ENCODE measurements at regions not wholly inside any gene's neighbourhood (a gene's known extent, or its start where the extent isn't known, plus 50 kb on each side); places are given as distances from the start of the nearest gene placed in this dataset.
"Not testable (repeated sequence)": the region's sequence is repeated elsewhere in the genome, so short reads cannot be mapped to it uniquely, and the experiment has no call there.

DNA sequence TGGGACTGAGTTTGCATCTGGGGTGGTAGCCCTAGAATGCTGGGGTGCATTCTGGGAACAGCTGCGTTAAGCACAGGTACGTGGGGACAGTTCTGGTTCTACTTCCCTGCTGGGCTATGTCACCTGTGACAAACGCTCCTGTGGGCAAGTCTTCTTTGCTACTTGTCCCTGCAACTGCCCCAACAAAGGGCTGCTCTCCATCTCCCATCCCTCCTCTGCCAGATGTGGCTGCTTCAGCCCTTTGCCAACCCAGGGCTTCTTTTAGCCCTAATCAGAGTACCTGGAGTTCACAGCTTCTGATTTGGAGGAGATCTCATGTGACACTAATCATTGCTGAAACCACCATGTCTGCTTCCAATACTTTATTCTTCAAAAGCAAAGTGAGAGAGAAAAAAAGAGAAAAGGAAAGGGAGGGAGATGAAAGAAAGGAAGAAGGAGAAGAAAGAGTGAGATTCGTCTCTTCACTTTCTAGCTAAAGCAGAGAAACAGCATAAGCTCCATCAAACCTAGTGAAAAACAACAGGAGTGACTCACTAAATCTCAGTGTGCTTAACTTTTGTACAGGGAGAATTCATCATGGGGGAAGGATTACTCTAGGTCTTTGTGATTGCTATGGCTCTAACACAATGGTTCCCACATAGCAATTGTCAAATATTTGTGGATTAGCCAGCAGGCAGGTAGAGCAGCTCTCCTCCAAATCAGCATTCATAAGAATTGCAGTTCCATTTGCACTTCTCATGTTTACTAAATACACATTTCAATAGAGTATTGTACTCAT, 174.8 kb downstream of the LRIG3 start:
- no peak overlapping the region for H3K4me3 ChIP-seq
- H3K27me3 ChIP-seq, result no peaks in the 10 kb centered on the region
- no peaks in the 10 kb centered on the region for H3K4me1 ChIP-seq
- TF ChIP-seq POLR2AphosphoS5 (IDR thresholded peaks at IDR 0.05) (no peak), POLR2A (IDR thresholded peaks at IDR 0.05) (no peak), EP300 (IDR thresholded peaks at IDR 0.05) (no peak)
- TF ChIP-seq, protein P1, sequence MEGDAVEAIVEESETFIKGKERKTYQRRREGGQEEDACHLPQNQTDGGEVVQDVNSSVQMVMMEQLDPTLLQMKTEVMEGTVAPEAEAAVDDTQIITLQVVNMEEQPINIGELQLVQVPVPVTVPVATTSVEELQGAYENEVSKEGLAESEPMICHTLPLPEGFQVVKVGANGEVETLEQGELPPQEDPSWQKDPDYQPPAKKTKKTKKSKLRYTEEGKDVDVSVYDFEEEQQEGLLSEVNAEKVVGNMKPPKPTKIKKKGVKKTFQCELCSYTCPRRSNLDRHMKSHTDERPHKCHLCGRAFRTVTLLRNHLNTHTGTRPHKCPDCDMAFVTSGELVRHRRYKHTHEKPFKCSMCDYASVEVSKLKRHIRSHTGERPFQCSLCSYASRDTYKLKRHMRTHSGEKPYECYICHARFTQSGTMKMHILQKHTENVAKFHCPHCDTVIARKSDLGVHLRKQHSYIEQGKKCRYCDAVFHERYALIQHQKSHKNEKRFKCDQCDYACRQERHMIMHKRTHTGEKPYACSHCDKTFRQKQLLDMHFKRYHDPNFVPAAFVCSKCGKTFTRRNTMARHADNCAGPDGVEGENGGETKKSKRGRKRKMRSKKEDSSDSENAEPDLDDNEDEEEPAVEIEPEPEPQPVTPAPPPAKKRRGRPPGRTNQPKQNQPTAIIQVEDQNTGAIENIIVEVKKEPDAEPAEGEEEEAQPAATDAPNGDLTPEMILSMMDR (IDR thresholded peaks at IDR 0.05), result no peak
- no peaks in the 10 kb centered on the region for H3K36me3 ChIP-seq
- no peak overlapping the region for H3K27ac ChIP-seq
- no peaks in the 10 kb centered on the region for H3K9me3 ChIP-seq
- WGBS, 2 donors (ENCODE audit: low coverage in 1 of 2), result 82 to 100% methylated on average over 1 to 4 of the region's 4 CpGs
- ATAC-seq, result no peak

DNA sequence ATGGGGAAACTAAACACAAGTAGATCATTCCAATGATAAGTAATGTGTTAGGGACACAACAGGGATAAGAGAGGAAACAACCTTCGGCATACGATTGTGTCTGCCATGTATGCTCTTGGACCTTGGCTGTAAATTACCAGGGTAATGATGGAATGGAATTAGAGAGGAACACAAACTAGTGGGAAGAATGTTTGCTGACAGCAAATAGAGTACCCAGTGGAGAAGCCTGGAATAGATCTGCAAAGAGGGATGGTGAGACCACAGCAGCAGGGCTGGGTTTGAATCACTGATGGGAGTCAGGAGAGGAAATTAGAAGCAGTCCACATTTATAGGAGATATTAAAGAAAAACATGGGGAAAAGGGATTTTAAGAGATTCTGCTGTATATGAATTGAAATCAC, 172.8 kb downstream of the LRIG3 start:
- TF ChIP-seq EP300 (IDR thresholded peaks at IDR 0.05), result no peak
- TF ChIP-seq POLR2AphosphoS5 (IDR thresholded peaks at IDR 0.05), result no peak
- TF ChIP-seq, protein P1 (IDR thresholded peaks at IDR 0.05), result no peak
- TF ChIP-seq POLR2A (IDR thresholded peaks at IDR 0.05), result no peak
- no peak for ATAC-seq
- H3K4me3 ChIP-seq, result no peak overlapping the region

DNA sequence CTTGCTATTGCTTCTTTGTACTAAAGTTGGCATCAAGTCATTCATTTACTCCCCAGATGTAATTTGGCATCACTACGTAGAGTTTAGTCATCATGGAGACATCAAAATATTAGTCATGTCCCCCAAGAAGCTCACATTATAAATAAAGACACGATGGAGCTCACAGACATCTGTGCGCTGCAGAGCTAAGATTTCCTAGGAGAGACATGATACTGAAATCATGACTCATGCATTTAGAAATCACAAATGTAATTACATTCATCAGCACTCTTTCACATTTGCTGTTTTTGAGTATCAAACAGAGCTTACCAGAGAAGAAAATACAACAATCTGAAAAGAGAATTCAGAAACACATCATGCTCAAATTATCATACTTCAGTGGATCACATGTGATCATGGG, 169.8 kb downstream of the LRIG3 start:
- no peak for TF ChIP-seq EP300 (IDR thresholded peaks at IDR 0.05)
- no peak for TF ChIP-seq POLR2A (IDR thresholded peaks at IDR 0.05)
- TF ChIP-seq, protein P1 (IDR thresholded peaks at IDR 0.05), result no peak
- TF ChIP-seq POLR2AphosphoS5 (IDR thresholded peaks at IDR 0.05), result no peak
- Histone ChIP-seq H3K27ac (no peak overlapping the region), H3K4me1 (no peaks in the 10 kb centered on the region), H3K9me3 (no peaks in the 10 kb centered on the region), H3K4me3 (no peak overlapping the region), H3K36me3 (no peaks in the 10 kb centered on the region), H3K27me3 (no peaks in the 10 kb centered on the region)
- WGBS, 2 donors (ENCODE audit: low coverage in 1 of 2), result 22 to 29% methylated on average over 3 of the region's 3 CpGs
- no peak for ATAC-seq

More for the DNA sequence above, 172.8 kb downstream of the LRIG3 start:
- no peak overlapping the region for H3K27ac ChIP-seq
- no peaks in the 10 kb centered on the region for H3K9me3 ChIP-seq
- no peaks in the 10 kb centered on the region for H3K36me3 ChIP-seq
- no peaks in the 10 kb centered on the region for H3K4me1 ChIP-seq
- WGBS, 2 donors (ENCODE audit: low coverage in 1 of 2), result 69 to 100% methylated on average over 2 of the region's 2 CpGs
- no peaks in the 10 kb centered on the region for H3K27me3 ChIP-seq

DNA sequence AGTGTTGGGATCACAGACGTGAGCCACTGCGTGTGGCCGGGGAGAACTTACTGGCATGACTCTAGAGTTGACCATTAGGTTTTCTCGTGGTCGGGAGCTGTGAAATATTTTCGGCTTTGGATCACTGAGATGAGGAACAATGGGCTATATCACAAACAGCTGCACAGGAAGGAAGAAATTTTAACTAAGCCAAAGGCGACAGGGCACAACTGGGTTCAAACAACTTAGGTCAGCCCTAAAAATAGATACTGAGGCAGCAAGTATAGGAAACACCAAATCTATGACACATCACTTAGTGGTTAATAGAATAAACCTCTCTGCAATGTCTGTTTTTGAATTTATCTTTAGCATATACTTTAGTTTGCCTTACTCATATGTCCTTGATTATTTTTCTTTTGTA, 162.9 kb downstream of the LRIG3 start:
- Histone ChIP-seq H3K4me3 (no peak overlapping the region), H3K27me3 (no peaks in the 10 kb centered on the region), H3K9me3 (no peaks in the 10 kb centered on the region), H3K27ac (no peak overlapping the region), H3K4me1 (no peaks in the 10 kb centered on the region), H3K36me3 (no peaks in the 10 kb centered on the region)
- no peak for TF ChIP-seq POLR2AphosphoS5 (IDR thresholded peaks at IDR 0.05)
- WGBS, 2 donors (ENCODE audit: low coverage in 1 of 2), result 72% methylated on average over 4 of the region's 7 CpGs; no CpG with 5 or more reads in 1 of the 2 donors
- ATAC-seq, result no peak

DNA sequence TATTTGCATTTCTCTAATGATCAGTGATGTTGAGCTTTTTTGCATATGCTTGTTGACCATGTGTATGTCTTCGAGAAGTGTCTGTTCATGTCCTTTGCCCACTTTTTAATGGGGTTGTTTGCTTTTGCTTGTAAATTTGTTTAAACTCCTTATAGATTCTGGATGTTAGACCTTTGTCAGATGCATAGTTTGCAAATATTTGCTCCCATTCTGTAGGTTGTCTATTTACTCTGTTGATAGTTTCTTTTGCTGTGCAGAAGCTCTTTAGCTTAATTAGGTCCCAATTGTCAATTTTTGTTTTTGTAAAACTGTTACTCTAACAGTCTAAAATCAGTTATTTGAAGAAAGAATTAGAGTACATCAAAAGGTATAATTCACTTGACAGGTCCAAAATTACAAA, 160.6 kb downstream of the LRIG3 start:
- not testable (repeated sequence) for H3K27me3 ChIP-seq, H3K27ac ChIP-seq, ATAC-seq, H3K36me3 ChIP-seq, H3K4me3 ChIP-seq, H3K9me3 ChIP-seq
- 0% methylated on average over 1 of the region's 1 CpG for WGBS, 2 donors (ENCODE audit: low coverage in 1 of 2)
- H3K4me1 ChIP-seq, result peaks cover 0 to 12% (median 0%) of the 10 kb centered on the region in 3 donors

DNA sequence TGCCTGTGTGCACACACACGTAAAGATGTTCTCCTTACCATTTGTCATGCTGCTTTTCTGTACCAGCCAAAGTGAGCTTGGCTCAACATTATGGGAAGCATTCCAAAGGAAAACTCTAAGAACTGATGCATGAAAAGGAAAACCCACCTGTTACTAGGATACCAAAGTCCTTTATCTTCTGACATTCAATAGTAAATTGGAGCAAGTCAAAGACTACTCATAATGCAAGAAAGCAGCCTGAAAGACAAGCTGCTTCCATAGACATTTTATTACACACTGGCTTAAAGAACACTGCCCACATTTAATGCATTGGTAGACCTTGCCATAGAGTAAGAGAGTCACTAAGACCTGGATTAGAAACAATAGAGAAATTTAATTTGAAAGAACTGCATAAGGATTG, 159.0 kb downstream of the LRIG3 start:
- Histone ChIP-seq H3K27me3 (no peaks in the 10 kb centered on the region), H3K4me1 (peaks cover 0 to 24% (median 0%) of the 10 kb centered on the region in 3 donors), H3K36me3 (no peaks in the 10 kb centered on the region), H3K4me3 (no peak overlapping the region), H3K9me3 (no peaks in the 10 kb centered on the region), H3K27ac (no peak overlapping the region)
- ATAC-seq, result no peak
- WGBS, 2 donors (ENCODE audit: low coverage in 1 of 2), result 67 to 86% methylated on average over 1 of the region's 1 CpG
- TF ChIP-seq, protein P1 (IDR thresholded peaks at IDR 0.05), result no peak
- TF ChIP-seq POLR2A (IDR thresholded peaks at IDR 0.05) (no peak), POLR2AphosphoS5 (IDR thresholded peaks at IDR 0.05) (no peak), EP300 (IDR thresholded peaks at IDR 0.05) (no peak)

All from gastroesophageal sphincter (tissue), 4 donors.